ENCODE measurements at regions not wholly inside any gene's neighbourhood (a gene's known extent, or its start where the extent isn't known, plus 50 kb on each side); places are given as distances from the start of the nearest gene placed in this dataset.

- no peak overlapping the region for H3K27ac Mint-ChIP-seq
- no peaks in the 10 kb centered on the region for H3K4me1 Mint-ChIP-seq
- H3K27ac ChIP-seq (ENCODE audit: insufficient read depth, low read length, poor library complexity, severe bottlenecking): no peak overlapping the region
- H3K4me3 Mint-ChIP-seq: no peak overlapping the region
- no peak for DNase-seq
- no peaks in the 10 kb centered on the region for H3K4me1 ChIP-seq (ENCODE audit: control insufficient read depth, insufficient read depth, low read length, poor library complexity, severe bottlenecking)
- no peaks in the 10 kb centered on the region for H3K9me3 ChIP-seq (ENCODE audit: control insufficient read depth in 2 of 2, low read length in 2 of 2)
- peaks cover 0 to 5% (median 0%) of the 10 kb centered on the region in 7 donors for H3K9me3 Mint-ChIP-seq
- H3K4me3 ChIP-seq (ENCODE audit: low read depth, low read length): no peak overlapping the region
- peaks cover 7% of the 10 kb centered on the region for H3K27me3 Mint-ChIP-seq
- H3K36me3 ChIP-seq (ENCODE audit: control insufficient read depth, insufficient read depth, low read length): no peaks in the 10 kb centered on the region
- H3K27me3 ChIP-seq (ENCODE audit: control insufficient read depth, insufficient read depth, low read length): peaks cover 2% of the 10 kb centered on the region
- no peak for ATAC-seq (ENCODE audit: low read depth in 2 of 2)
- no peaks in the 10 kb centered on the region for H3K36me3 Mint-ChIP-seq
Observed at GRCh38 chr20:39277185-39277584, 315.0 kb downstream of the DHX35 start.

- no peaks in the 10 kb centered on the region for H3K9me3 Mint-ChIP-seq
- Histone ChIP-seq H3K4me1 (ENCODE audit: control insufficient read depth, insufficient read depth, low read length, poor library complexity, severe bottlenecking) (no peaks in the 10 kb centered on the region), H3K4me3 (ENCODE audit: low read depth, low read length) (no peak overlapping the region), H3K27me3 (ENCODE audit: control insufficient read depth, insufficient read depth, low read length) (no peaks in the 10 kb centered on the region), H3K9me3 (ENCODE audit: control insufficient read depth in 2 of 2, low read length in 2 of 2) (no peaks in the 10 kb centered on the region), H3K36me3 (ENCODE audit: control insufficient read depth, insufficient read depth, low read length) (no peaks in the 10 kb centered on the region), H3K27ac (ENCODE audit: insufficient read depth, low read length, poor library complexity, severe bottlenecking) (no peak overlapping the region)
- H3K27ac Mint-ChIP-seq: no peak overlapping the region
- H3K27me3 Mint-ChIP-seq: no peaks in the 10 kb centered on the region
- H3K4me3 Mint-ChIP-seq: no peak overlapping the region
- H3K4me1 Mint-ChIP-seq: no peaks in the 10 kb centered on the region
- ATAC-seq (ENCODE audit: low read depth in 2 of 2) (no peak), DNase-seq (no peak)
- no peaks in the 10 kb centered on the region for H3K36me3 Mint-ChIP-seq
Observed at GRCh38 chr20:39270837-39271604, 308.9 kb downstream of the DHX35 start.

- Histone ChIP-seq H3K27me3 (ENCODE audit: control insufficient read depth, insufficient read depth, low read length) (no peaks in the 10 kb centered on the region), H3K4me3 (ENCODE audit: low read depth, low read length) (no peak overlapping the region), H3K36me3 (ENCODE audit: control insufficient read depth, insufficient read depth, low read length) (no peaks in the 10 kb centered on the region), H3K4me1 (ENCODE audit: control insufficient read depth, insufficient read depth, low read length, poor library complexity, severe bottlenecking) (no peaks in the 10 kb centered on the region), H3K9me3 (ENCODE audit: control insufficient read depth in 2 of 2, low read length in 2 of 2) (no peaks in the 10 kb centered on the region), H3K27ac (ENCODE audit: insufficient read depth, low read length, poor library complexity, severe bottlenecking) (no peak overlapping the region)
- H3K27me3 Mint-ChIP-seq: peaks cover 2% of the 10 kb centered on the region
- no peaks in the 10 kb centered on the region for H3K36me3 Mint-ChIP-seq
- no peaks in the 10 kb centered on the region for H3K9me3 Mint-ChIP-seq
- H3K27ac Mint-ChIP-seq: no peak overlapping the region
- no peak overlapping the region for H3K4me3 Mint-ChIP-seq
- ATAC-seq (ENCODE audit: low read depth in 2 of 2) (no peak), DNase-seq (no peak)
- H3K4me1 Mint-ChIP-seq: no peaks in the 10 kb centered on the region
Observed at GRCh38 chr20:39269493-39270217, 307.5 kb downstream of the DHX35 start.

- no peak for ATAC-seq (ENCODE audit: low read depth in 2 of 2)
- no peaks in the 10 kb centered on the region for H3K9me3 Mint-ChIP-seq
- H3K27ac Mint-ChIP-seq: no peak overlapping the region
- no peak overlapping the region for H3K4me3 ChIP-seq (ENCODE audit: low read depth, low read length)
- peaks cover 5% of the 10 kb centered on the region for H3K27me3 Mint-ChIP-seq
- no peaks in the 10 kb centered on the region for H3K36me3 Mint-ChIP-seq
- no peaks in the 10 kb centered on the region for H3K9me3 ChIP-seq (ENCODE audit: control insufficient read depth in 2 of 2, low read length in 2 of 2)
- H3K27ac ChIP-seq (ENCODE audit: insufficient read depth, low read length, poor library complexity, severe bottlenecking): no peak overlapping the region
- H3K27me3 ChIP-seq (ENCODE audit: control insufficient read depth, insufficient read depth, low read length): no peaks in the 10 kb centered on the region
- H3K36me3 ChIP-seq (ENCODE audit: control insufficient read depth, insufficient read depth, low read length): no peaks in the 10 kb centered on the region
- no peaks in the 10 kb centered on the region for H3K4me1 Mint-ChIP-seq
- no peaks in the 10 kb centered on the region for H3K4me1 ChIP-seq (ENCODE audit: control insufficient read depth, insufficient read depth, low read length, poor library complexity, severe bottlenecking)
- DNase-seq: peak in 1 of 3 donors; percentile 30
- H3K4me3 Mint-ChIP-seq: no peak overlapping the region
Observed at GRCh38 chr20:39268981-39269461, 306.9 kb downstream of the DHX35 start.

GRCh38 chr20:39268491-39268951 is 306.4 kb downstream of the DHX35 start:
- Histone ChIP-seq H3K9me3 (ENCODE audit: control insufficient read depth in 2 of 2, low read length in 2 of 2) (no peaks in the 10 kb centered on the region), H3K36me3 (ENCODE audit: control insufficient read depth, insufficient read depth, low read length) (no peaks in the 10 kb centered on the region), H3K4me3 (ENCODE audit: low read depth, low read length) (no peak overlapping the region), H3K4me1 (ENCODE audit: control insufficient read depth, insufficient read depth, low read length, poor library complexity, severe bottlenecking) (no peaks in the 10 kb centered on the region), H3K27me3 (ENCODE audit: control insufficient read depth, insufficient read depth, low read length) (no peaks in the 10 kb centered on the region), H3K27ac (ENCODE audit: insufficient read depth, low read length, poor library complexity, severe bottlenecking) (no peak overlapping the region)
- DNase-seq: no peak
- Mint-ChIP-seq H3K9me3 (no peaks in the 10 kb centered on the region), H3K27me3 (peaks cover 5% of the 10 kb centered on the region), H3K4me1 (no peaks in the 10 kb centered on the region), H3K4me3 (no peak overlapping the region), H3K27ac (no peak overlapping the region), H3K36me3 (no peaks in the 10 kb centered on the region)
- no peak for ATAC-seq (ENCODE audit: low read depth in 2 of 2)

- no peak overlapping the region for H3K27ac Mint-ChIP-seq
- H3K36me3 Mint-ChIP-seq: no peaks in the 10 kb centered on the region
- H3K4me3 ChIP-seq (ENCODE audit: low read depth, low read length): no peak overlapping the region
- H3K36me3 ChIP-seq (ENCODE audit: control insufficient read depth, insufficient read depth, low read length): no peaks in the 10 kb centered on the region
- H3K27ac ChIP-seq (ENCODE audit: insufficient read depth, low read length, poor library complexity, severe bottlenecking): no peak overlapping the region
- no peaks in the 10 kb centered on the region for H3K4me1 ChIP-seq (ENCODE audit: control insufficient read depth, insufficient read depth, low read length, poor library complexity, severe bottlenecking)
- no peaks in the 10 kb centered on the region for H3K9me3 Mint-ChIP-seq
- no peaks in the 10 kb centered on the region for H3K4me1 Mint-ChIP-seq
- H3K4me3 Mint-ChIP-seq: no peak overlapping the region
- H3K27me3 ChIP-seq (ENCODE audit: control insufficient read depth, insufficient read depth, low read length): no peaks in the 10 kb centered on the region
- no peaks in the 10 kb centered on the region for H3K9me3 ChIP-seq (ENCODE audit: control insufficient read depth in 2 of 2, low read length in 2 of 2)
- no peak for ATAC-seq (ENCODE audit: low read depth in 2 of 2)
- DNase-seq: no peak
- peaks cover 9% of the 10 kb centered on the region for H3K27me3 Mint-ChIP-seq
Observed at GRCh38 chr20:39266989-39267388, 304.8 kb downstream of the DHX35 start.

- peaks cover 0 to 5% (median 0%) of the 10 kb centered on the region in 7 donors for H3K9me3 Mint-ChIP-seq
Observed at GRCh38 chr20:39264506-39265172, 302.5 kb downstream of the DHX35 start.

More at GRCh38 chr20:39264506-39265172, 302.5 kb downstream of the DHX35 start:
- H3K27me3 ChIP-seq (ENCODE audit: control insufficient read depth, insufficient read depth, low read length): no peaks in the 10 kb centered on the region
- H3K36me3 ChIP-seq (ENCODE audit: control insufficient read depth, insufficient read depth, low read length): no peaks in the 10 kb centered on the region
- peaks cover 16% of the 10 kb centered on the region for H3K27me3 Mint-ChIP-seq
- DNase-seq (peak in 2 of 3 donors; percentile 2 to 33), ATAC-seq (ENCODE audit: low read depth in 2 of 2) (no peak)
- H3K4me1 ChIP-seq (ENCODE audit: control insufficient read depth, insufficient read depth, low read length, poor library complexity, severe bottlenecking): no peaks in the 10 kb centered on the region
- H3K4me3 Mint-ChIP-seq: no peak overlapping the region
- no peak overlapping the region for H3K27ac Mint-ChIP-seq
- no peaks in the 10 kb centered on the region for H3K36me3 Mint-ChIP-seq
- no peak overlapping the region for H3K4me3 ChIP-seq (ENCODE audit: low read depth, low read length)
- no peaks in the 10 kb centered on the region for H3K4me1 Mint-ChIP-seq
- H3K9me3 ChIP-seq (ENCODE audit: control insufficient read depth in 2 of 2, low read length in 2 of 2): no peaks in the 10 kb centered on the region
- H3K27ac ChIP-seq (ENCODE audit: insufficient read depth, low read length, poor library complexity, severe bottlenecking): no peak overlapping the region

Data from CD4-positive, CD25-positive, alpha-beta regulatory T cell (primary cell).